IMR-90 (cell line): ENCODE measurements at regions not wholly inside any gene's neighbourhood (a gene's known extent, or its start where the extent isn't known, plus 50 kb on each side); places are given as distances from the start of the nearest gene placed in this dataset.

Experiments
- ATAC-seq: fragments of 200-7000 bp; cut with Tn5 transposase; 2 replicates; pipeline ENCODE4 v1.9.1; 2020; ENCODE audit warnings: low read depth, mild to moderate bottlenecking, moderate library complexity
- BruUV-seq: library from RNA; stranded (reverse); fragments of 400-500 nt; replicated peaks from 2 replicates; lab custom pipeline; 2021; lab: Mats Ljungman, UMichigan
- CTCF ChIA-PET: fragments of 300-600 bp; formaldehyde crosslinking; extraction: SDS; loops from one replicate; lab custom pipeline; 2021; ENCODE audit warnings: antibody characterized with exemption; lab: Yijun Ruan, JAX
- POLR2A ChIA-PET: fragments of 300-600 bp; sonication (Branson Sonifier 250); formaldehyde crosslinking; loops from one replicate; lab custom pipeline; 2022; ENCODE audit warnings: antibody characterized with exemption; ENCODE audit not compliant: unreplicated experiment; lab: Charles Lee
- DNase-seq: peaks from one replicate; pipeline ENCODE4 v3.0.0; 2013
- H2AFZ ChIP-seq: replicated peaks from 2 replicates; pipeline ENCODE3; 2013; ENCODE audit warnings: low read length, mild to moderate bottlenecking; ENCODE audit not compliant: poor library complexity
- H2AK5ac ChIP-seq: 2 replicates; pipeline ENCODE4 v1.6.1; 2013; ENCODE audit warnings: low read depth, low read length, inconsistent platforms
- H2AK9ac ChIP-seq: replicated peaks from 2 replicates; pipeline ENCODE3; 2013; ENCODE audit warnings: mild to moderate bottlenecking, low read depth, low read length, moderate library complexity; ENCODE audit not compliant: poor library complexity
- H2BK120ac ChIP-seq: 2 replicates; pipeline ENCODE4 v1.6.1; 2013; ENCODE audit warnings: low read depth, low read length, inconsistent platforms
- H2BK15ac ChIP-seq: 3 replicates; pipeline ENCODE4 v1.6.1; 2013; ENCODE audit warnings: low read depth, low read length, inconsistent platforms
- H2BK20ac ChIP-seq: 2 replicates; pipeline ENCODE4 v1.6.1; 2013; ENCODE audit warnings: low read depth, mild to moderate bottlenecking, inconsistent platforms, low read length, moderate library complexity
- H2BK5ac ChIP-seq: 2 replicates; pipeline ENCODE4 v1.6.1; 2013; ENCODE audit warnings: mild to moderate bottlenecking, low read depth, low read length, inconsistent platforms; ENCODE audit not compliant: poor library complexity, severe bottlenecking
- H3K14ac ChIP-seq: replicated peaks from 2 replicates; pipeline ENCODE4 v1.6.1; 2013; ENCODE audit warnings: low read depth, low read length, inconsistent platforms
- H3K18ac ChIP-seq: 2 replicates; pipeline ENCODE4 v1.6.1; 2013; ENCODE audit warnings: low read depth, low read length, control low read depth
- H3K23ac ChIP-seq: 2 replicates; pipeline ENCODE4 v1.6.1; 2013; ENCODE audit warnings: low read depth, low read length, inconsistent platforms
- H3K27ac ChIP-seq: 2 replicates; pipeline ENCODE4 v1.5.1; 2013; ENCODE audit warnings: mild to moderate bottlenecking, control low read depth, low read length; ENCODE audit not compliant: insufficient read depth
- H3K27me3 ChIP-seq: 2 replicates; pipeline ENCODE4 v1.6.1; 2013; ENCODE audit warnings: low read length; ENCODE audit not compliant: control insufficient read depth, insufficient read depth
- H3K36me3 ChIP-seq: 2 replicates; pipeline ENCODE4 v1.6.1; 2013; ENCODE audit warnings: low read length, mixed read lengths; ENCODE audit not compliant: control insufficient read depth, insufficient read depth
- H3K4ac ChIP-seq: 2 replicates; pipeline ENCODE4 v1.6.1; 2013; ENCODE audit warnings: low read depth, low read length, inconsistent platforms
- H3K4me1 ChIP-seq: 2 replicates; pipeline ENCODE4 v1.6.1; 2013; ENCODE audit warnings: low read length, mixed read lengths; ENCODE audit not compliant: control insufficient read depth, insufficient read depth
- H3K4me2 ChIP-seq: 2 replicates; pipeline ENCODE4 v1.6.1; 2013; ENCODE audit warnings: low read depth, mild to moderate bottlenecking, control low read depth, low read length, moderate library complexity
- H3K4me3 ChIP-seq: 2 replicates; pipeline ENCODE4 v1.5.1; 2013; ENCODE audit warnings: low read depth, mild to moderate bottlenecking, control low read depth, low read length, moderate library complexity; ENCODE audit not compliant: insufficient read depth
- H3K56ac ChIP-seq: 2 replicates; pipeline ENCODE4 v1.6.1; 2013; ENCODE audit warnings: low read length, inconsistent platforms; ENCODE audit not compliant: insufficient read depth; ENCODE audit errors: extremely low read depth
- H3K79me1 ChIP-seq, 2 experiments: 2 replicates each; pipeline ENCODE4 v1.6.1; 2013; ENCODE audit warnings: low read length in 2 of 2, inconsistent platforms in 1 of 2, low read depth in 1 of 2
- H3K9ac ChIP-seq: 2 replicates; pipeline ENCODE4 v1.6.1; 2013; ENCODE audit warnings: low read depth, low read length, control low read depth
- H3K9me1 ChIP-seq: 2 replicates; pipeline ENCODE4 v1.6.1; 2013; ENCODE audit warnings: low read length, inconsistent platforms; ENCODE audit not compliant: insufficient read depth
- H3K9me3 ChIP-seq: 2 replicates; pipeline ENCODE4 v1.6.1; 2013; ENCODE audit warnings: low read length; ENCODE audit not compliant: control insufficient read depth, insufficient read depth
- H4K20me1 ChIP-seq: 2 replicates; pipeline ENCODE4 v1.6.1; 2013; ENCODE audit warnings: low read length, inconsistent platforms; ENCODE audit not compliant: insufficient read depth
- H4K5ac ChIP-seq: 2 replicates; pipeline ENCODE4 v1.6.1; 2013; ENCODE audit warnings: mild to moderate bottlenecking, low read depth, low read length, control low read depth
- H4K8ac ChIP-seq, 2 experiments: 2 replicates each; pipeline ENCODE4 v1.6.1; 2013; ENCODE audit warnings: low read depth in 2 of 2, low read length in 2 of 2, control low read depth in 1 of 2, inconsistent platforms in 1 of 2
- H4K91ac ChIP-seq: 2 replicates; pipeline ENCODE4 v1.6.1; 2013; ENCODE audit warnings: low read depth, low read length, inconsistent platforms; ENCODE audit not compliant: insufficient read depth
- BHLHE40 ChIP-seq: fragments of 150-350 bp; IDR thresholded peaks from 2 replicates; pipeline ENCODE4 v1.6.1; 2016; ENCODE audit warnings: mild to moderate bottlenecking, low read depth, low read length
- CEBPB ChIP-seq: IDR thresholded peaks from 2 replicates; pipeline ENCODE4 v1.6.1; 2012; ENCODE audit warnings: low read depth, low read length, improper control_type of control experiment
- CHD1 ChIP-seq: IDR thresholded peaks from 2 replicates; pipeline ENCODE4 v1.6.1; 2012; ENCODE audit warnings: low read depth, low read length, improper control_type of control experiment
- FOS ChIP-seq: fragments of 150-350 bp; IDR thresholded peaks from 2 replicates; pipeline ENCODE4 v1.6.1; 2016; ENCODE audit warnings: low read depth, low read length
- MAZ ChIP-seq: IDR thresholded peaks from 2 replicates; pipeline ENCODE4 v1.6.1; 2012; ENCODE audit warnings: low read depth, mild to moderate bottlenecking, low read length, improper control_type of control experiment, moderate library complexity, borderline replicate concordance
- NFE2L2 ChIP-seq: fragments of 150-350 bp; IDR thresholded peaks from 2 replicates; pipeline ENCODE4 v1.6.1; 2016; ENCODE audit warnings: low read depth, mild to moderate bottlenecking, low read length
- POLR2A ChIP-seq: IDR thresholded peaks from 2 replicates; pipeline ENCODE4 v1.6.1; 2012; ENCODE audit warnings: mild to moderate bottlenecking, low read depth, low read length
- RAD21 ChIP-seq: IDR thresholded peaks from 2 replicates; pipeline ENCODE4 v1.6.1; 2012; ENCODE audit warnings: low read length, improper control_type of control experiment
- RCOR1 ChIP-seq: IDR thresholded peaks from 2 replicates; pipeline ENCODE4 v1.6.1; 2012; ENCODE audit warnings: mild to moderate bottlenecking, low read length, improper control_type of control experiment; ENCODE audit not compliant: insufficient replicate concordance
- SMC3 ChIP-seq: fragments of 150-350 bp; IDR thresholded peaks from 2 replicates; pipeline ENCODE4 v1.6.1; 2016; ENCODE audit warnings: low read depth, mild to moderate bottlenecking, antibody characterized with exemption, low read length, moderate library complexity
- USF2 ChIP-seq: fragments of 150-350 bp; IDR thresholded peaks from 2 replicates; pipeline ENCODE4 v1.6.1; 2017; ENCODE audit warnings: mild to moderate bottlenecking, antibody characterized with exemption, low read length, low read depth
- WGBS, 2 experiments: methylation state at CpG; one replicate each; pipeline versions ENCODE4 v1.1.5 to v1.1.7; 2013; ENCODE audit warnings: missing lambda C conversion rate in 2 of 2; ENCODE audit not compliant: insufficient read length in 1 of 2; ENCODE audit errors: extremely low coverage in 2 of 2; 5-methylcytosine and 5-hydroxymethylcytosine counted together
- dilution Hi-C: fragments of 300-500 bp; cut with HindIII; formaldehyde crosslinking; loops from one replicate; pipeline ENCODE4 v1.14.3; 2018; ENCODE audit warnings: low sequenced_read_pairs; ENCODE audit not compliant: unreplicated experiment
- in situ Hi-C: fragments of 300-500 bp; cut with MboI; formaldehyde crosslinking; loops from 3 replicates; pipeline ENCODE4 v1.14.3; 2019; ENCODE audit warnings: low sequenced_read_pairs, inconsistent platforms, mixed read lengths
- intact Hi-C: fragments of 100-400 bp; cut with micrococcal nuclease; formaldehyde crosslinking; loops from 2 replicates; pipeline ENCODE4 v1.10.0; 2022
- TF ChIP-seq, protein P1 (sequence below): conservative IDR thresholded peaks from 2 replicates; pipeline ENCODE4 v1.5.1; 2012; ENCODE audit warnings: mild to moderate bottlenecking, low read depth, low read length, improper control_type of control experiment
- TF ChIP-seq, protein P2 (sequence below): fragments of 150-350 bp; IDR thresholded peaks from 2 replicates; pipeline ENCODE4 v1.6.1; 2016; ENCODE audit warnings: low read depth, mild to moderate bottlenecking, low read length, moderate library complexity, borderline replicate concordance

- Histone ChIP-seq H3K4ac (no peak overlapping the region), H3K27ac (no peak overlapping the region), H3K4me2 (no peak overlapping the region), H3K9me1 (no peaks in the 10 kb centered on the region), H4K20me1 (no peaks in the 10 kb centered on the region), H4K91ac (no peak overlapping the region), H3K4me3 (no peak overlapping the region), H2AK9ac (no peak overlapping the region), H4K5ac (no peak overlapping the region), H2BK20ac (no peak overlapping the region), H2BK120ac (no peak overlapping the region), H2BK5ac (no peak overlapping the region), H3K4me1 (no peaks in the 10 kb centered on the region), H3K56ac (no peak overlapping the region), H3K79me1 (no peaks in the 10 kb centered on the region), H3K23ac (no peak overlapping the region), H3K18ac (no peak overlapping the region), H2AK5ac (no peak overlapping the region), H2AFZ (no peak overlapping the region), H2BK15ac (no peak overlapping the region), H4K8ac (no peak overlapping the region), H3K9ac (no peak overlapping the region), H3K9me3 (no peaks in the 10 kb centered on the region), H3K14ac (no peak overlapping the region), H3K36me3 (no peaks in the 10 kb centered on the region), H3K27me3 (peaks cover 53% of the 10 kb centered on the region)
- ChIA-PET CTCF (no interaction called here), POLR2A (no interaction called here)
- no TSS peak for BruUV-seq
- in situ Hi-C loops: no loop called here
- ATAC-seq: no peak
- intact Hi-C loops: no loop called here
- 94% methylated on average over 7 of the region's 9 CpGs; no CpG with 5 or more reads in 1 of the 2 experiments for WGBS, 2 experiments
- dilution Hi-C loops: no loop called here
- TF ChIP-seq, protein P1, sequence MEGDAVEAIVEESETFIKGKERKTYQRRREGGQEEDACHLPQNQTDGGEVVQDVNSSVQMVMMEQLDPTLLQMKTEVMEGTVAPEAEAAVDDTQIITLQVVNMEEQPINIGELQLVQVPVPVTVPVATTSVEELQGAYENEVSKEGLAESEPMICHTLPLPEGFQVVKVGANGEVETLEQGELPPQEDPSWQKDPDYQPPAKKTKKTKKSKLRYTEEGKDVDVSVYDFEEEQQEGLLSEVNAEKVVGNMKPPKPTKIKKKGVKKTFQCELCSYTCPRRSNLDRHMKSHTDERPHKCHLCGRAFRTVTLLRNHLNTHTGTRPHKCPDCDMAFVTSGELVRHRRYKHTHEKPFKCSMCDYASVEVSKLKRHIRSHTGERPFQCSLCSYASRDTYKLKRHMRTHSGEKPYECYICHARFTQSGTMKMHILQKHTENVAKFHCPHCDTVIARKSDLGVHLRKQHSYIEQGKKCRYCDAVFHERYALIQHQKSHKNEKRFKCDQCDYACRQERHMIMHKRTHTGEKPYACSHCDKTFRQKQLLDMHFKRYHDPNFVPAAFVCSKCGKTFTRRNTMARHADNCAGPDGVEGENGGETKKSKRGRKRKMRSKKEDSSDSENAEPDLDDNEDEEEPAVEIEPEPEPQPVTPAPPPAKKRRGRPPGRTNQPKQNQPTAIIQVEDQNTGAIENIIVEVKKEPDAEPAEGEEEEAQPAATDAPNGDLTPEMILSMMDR: no peak
- TF ChIP-seq NFE2L2: no peak
- TF ChIP-seq USF2: no peak
- no peak for TF ChIP-seq FOS
- TF ChIP-seq BHLHE40: no peak
- TF ChIP-seq RAD21: no peak
- no peak for TF ChIP-seq CEBPB
- TF ChIP-seq CHD1: no peak
- no peak for TF ChIP-seq POLR2A
- TF ChIP-seq, protein P2, sequence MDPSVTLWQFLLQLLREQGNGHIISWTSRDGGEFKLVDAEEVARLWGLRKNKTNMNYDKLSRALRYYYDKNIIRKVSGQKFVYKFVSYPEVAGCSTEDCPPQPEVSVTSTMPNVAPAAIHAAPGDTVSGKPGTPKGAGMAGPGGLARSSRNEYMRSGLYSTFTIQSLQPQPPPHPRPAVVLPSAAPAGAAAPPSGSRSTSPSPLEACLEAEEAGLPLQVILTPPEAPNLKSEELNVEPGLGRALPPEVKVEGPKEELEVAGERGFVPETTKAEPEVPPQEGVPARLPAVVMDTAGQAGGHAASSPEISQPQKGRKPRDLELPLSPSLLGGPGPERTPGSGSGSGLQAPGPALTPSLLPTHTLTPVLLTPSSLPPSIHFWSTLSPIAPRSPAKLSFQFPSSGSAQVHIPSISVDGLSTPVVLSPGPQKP: no peak
- no peak for TF ChIP-seq MAZ
- no peak for TF ChIP-seq RCOR1
- TF ChIP-seq SMC3: no peak
- DNase-seq: no peak
Observed at GRCh38 chr7:128151635-128152034, 89.4 kb upstream of the LEP start.
